CD4-positive, alpha-beta T cell treated with Interleukin-12 subunit alpha and Interleukin-12 subunit beta, for 1 hour (primary cell): ENCODE measurements at regions not wholly inside any gene's neighbourhood (a gene's known extent, or its start where the extent isn't known, plus 50 kb on each side); places are given as distances from the start of the nearest gene placed in this dataset.

Experiments used
- DNase-seq: peaks from one replicate; pipeline ENCODE4 v3.0.0-alpha.2; 2020

DNA sequence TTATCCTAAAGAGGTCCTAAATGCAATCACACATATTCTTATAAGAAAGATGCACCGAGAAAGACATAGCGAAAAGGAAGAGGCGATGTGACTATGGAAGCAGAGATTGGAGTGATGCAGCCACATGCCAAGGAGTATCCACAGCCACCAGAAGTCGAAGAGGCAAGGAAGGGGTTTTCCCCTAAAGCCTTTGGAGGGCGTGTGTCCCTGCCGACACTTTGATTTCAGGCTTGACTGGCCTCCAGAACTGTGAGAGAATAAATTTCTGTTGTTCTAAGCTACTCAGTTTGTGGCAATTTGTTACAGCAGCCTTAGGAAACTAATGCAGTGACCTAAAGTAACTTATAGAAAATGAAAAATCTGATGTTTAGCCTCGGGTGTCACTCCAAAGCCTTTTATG, 179.5 kb upstream of the CITED2 start:
- no peak for DNase-seq

DNA sequence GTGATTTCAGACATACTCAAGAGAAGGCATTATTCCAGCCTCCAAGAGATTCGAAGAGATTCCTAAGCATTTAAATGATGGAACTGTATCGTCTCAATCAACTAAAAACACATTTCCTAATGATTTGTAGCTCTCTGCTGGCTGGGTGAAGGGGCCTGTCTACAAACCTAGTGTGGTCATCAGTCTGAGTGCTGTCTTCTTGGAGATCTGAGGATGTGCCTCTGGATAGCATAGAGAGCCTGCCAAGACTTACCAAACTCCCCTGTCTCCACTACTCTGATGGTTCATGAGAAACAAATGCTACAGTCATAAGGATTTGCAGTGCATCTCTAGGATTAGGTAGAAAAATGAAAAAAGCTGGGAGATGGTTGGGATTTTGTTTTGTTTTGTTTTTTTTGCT, 176.9 kb upstream of the CITED2 start:
- DNase-seq: no peak

DNA sequence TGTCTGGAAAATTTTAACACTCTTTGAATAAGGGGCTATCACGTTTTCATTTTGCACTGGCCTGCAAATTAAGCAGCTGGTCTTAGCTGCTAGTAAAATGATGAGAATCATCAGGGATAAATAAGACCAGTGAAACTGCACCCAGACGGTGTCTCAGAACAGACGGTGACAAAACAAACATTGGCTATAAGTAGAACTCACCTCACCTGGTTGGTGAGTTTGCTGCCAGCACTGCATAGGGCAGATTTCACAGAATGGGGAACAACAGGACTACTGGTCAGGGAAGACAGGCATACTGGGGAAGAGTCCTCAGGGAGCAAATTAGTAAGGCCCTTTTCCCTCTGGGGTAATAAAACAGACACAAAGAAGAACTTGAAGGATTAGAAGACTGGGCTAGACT, 175.9 kb upstream of the CITED2 start:
- no peak for DNase-seq

DNA sequence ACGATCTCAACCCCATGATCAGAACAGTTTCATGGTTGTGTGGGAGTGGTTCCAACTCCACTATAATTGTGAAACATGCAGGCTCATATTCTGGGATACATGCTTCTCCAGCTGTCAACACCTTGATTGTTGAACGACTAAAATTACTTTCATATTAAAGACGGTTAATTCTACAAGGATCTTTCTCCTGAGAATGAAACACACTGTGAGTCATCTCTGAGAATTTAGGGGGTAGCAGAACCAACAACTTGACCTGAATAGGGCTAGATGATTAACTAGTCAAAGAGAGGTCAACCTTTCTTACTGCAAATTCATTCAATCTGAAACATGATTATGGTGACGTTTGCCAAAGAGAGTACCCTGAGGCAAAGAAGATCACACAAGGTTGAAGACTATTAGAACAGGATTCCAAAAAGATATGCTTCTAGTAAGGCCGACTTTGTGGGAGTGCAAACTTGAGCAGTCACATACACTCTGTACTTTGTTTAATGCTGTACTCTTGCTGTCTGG, 175.2 kb upstream of the CITED2 start:
- DNase-seq: no peak

DNA sequence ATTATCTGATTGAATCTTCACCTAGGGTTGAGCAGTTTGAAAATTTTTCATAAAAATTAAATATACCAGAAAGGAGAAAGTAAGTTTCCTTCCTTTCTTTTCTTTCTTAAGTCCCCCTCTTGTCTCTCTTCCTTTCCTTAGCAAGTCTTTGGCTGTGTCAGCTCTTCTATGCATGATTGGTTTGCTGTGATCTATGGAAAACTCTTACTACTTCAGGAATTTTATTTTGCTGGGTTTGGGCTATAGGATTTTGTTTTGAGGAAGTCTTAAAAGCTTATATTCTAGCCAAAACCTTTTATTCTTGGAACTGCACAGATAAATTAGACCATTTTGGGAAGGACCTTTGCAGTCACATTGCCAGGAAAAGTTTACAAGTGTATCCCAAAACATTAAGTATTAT, 173.4 kb upstream of the CITED2 start:
- no peak for DNase-seq

DNA sequence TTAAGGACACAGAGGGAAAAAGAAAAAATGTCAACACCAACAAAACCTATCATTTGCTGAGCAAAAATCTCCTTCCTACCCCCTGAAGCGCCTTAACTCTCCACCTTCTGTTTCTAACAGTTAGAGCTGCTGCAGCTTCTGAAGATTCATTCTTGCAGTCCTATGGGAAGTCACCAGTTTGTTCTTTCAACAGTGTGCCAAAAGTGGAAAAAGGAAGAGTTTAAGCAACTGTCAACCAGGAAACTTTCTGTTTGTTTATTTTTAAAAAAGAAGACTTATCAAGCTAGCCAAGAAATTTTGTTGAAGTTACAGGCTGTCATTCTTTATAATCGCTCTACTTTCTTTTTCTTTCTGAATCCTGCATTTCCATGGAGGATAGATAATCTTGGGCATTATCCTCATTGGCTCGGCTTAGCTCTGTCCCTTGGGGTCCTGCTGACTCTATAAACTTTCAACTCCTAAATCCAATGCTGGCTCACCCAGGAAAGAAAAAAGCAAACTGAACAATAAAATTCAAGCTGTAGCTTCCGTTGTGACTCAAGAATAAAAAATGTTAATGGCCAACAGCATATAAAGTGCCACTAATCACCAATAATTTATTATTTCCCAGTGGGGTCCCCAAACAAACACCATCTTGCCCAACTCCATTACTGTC, 172.8 kb upstream of the CITED2 start:
- DNase-seq: no peak

DNA sequence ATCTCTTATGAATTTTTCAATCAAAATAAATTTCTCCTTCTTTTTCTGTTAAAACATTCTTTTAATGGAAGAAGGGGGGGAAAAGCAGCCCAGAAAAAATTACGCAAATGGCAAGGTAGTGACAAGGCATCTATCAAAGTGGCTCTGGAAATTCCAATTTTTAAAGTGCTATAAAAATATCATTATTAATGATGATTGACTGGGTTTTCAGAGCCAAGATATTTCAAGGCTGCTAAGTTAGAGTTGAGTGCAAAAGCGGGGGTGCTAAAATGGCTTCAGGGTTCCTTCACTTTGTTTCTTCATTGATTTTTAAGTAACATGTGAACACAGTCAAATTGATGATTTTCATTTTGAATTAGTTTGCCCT, 171.6 kb upstream of the CITED2 start:
- DNase-seq: no peak

DNA sequence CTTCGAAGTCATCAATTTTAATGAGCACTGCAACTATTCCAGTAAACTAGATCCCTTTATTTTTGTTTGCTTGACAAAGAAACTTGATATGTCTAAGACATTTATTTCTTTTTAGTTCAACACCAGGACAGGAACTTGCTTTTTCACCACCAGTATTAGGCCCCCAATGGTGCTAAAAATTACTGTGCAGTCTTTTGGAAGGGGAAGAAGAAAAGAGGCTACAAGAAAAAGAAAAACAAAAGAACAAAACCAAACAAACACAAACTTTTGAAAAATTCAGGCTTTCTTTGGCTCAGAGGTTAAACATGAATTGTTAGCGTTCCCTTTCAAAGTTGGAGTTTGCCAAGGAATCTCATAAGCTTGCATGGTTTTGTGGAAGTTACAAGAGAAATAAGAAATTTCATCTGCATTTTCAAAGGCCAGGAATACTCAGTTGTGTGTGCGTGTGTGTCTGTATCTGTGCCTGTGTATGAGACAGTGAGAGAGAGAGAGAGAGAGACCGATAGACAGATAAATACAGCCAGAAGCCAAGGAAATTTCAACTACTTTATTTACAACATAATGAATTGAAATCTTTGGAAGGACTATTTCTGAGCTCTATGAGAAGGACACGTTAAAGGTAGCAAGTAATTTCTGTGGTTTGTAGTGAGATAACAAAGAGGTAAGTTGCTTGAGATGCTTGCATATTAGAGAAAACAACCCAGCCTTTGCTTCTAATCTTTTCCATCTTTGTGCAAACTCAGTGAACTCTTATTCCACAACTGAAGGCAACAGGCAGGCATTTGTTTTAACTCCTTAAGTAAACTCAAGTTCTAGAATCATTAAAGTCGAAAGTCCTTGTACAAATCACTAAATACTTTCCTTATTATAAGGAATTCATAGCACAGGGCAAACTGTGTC, 171.0 kb upstream of the CITED2 start:
- DNase-seq: no peak

DNA sequence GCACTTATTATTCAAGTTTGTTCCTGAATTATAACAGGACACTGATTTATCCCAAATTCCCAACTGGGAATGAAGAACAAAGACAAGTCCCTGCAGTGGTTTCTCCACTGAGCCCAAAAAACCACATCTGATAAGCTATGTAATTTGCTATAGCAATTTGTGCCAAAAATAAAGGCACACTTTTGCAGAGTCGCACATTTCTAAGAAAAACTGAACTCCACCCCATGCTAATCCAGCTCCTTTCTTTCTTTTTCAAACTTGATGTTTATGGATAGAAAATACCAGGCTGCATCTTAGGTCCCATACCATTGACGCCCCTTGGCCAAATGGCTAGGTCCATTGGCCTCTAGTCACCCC, 170.2 kb upstream of the CITED2 start:
- DNase-seq: no peak

DNA sequence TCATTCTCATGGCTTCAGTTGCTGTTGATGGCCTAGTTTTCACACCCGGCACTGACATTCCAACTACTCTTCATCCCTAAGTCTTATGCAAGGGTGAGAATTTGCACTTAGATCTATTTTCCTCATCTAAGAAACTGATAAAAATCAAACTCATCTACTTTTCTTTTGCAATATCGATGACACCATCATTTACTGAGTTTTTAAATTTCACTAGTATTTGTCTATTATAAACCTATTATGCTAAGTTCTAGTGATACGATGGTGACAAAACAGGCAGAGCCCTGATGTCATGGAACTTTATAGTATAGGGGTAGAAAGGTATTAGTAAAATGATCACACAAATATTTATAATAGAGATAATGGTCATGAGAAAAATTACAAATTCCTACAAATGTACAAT, 167.9 kb upstream of the CITED2 start:
- no peak for DNase-seq

DNA sequence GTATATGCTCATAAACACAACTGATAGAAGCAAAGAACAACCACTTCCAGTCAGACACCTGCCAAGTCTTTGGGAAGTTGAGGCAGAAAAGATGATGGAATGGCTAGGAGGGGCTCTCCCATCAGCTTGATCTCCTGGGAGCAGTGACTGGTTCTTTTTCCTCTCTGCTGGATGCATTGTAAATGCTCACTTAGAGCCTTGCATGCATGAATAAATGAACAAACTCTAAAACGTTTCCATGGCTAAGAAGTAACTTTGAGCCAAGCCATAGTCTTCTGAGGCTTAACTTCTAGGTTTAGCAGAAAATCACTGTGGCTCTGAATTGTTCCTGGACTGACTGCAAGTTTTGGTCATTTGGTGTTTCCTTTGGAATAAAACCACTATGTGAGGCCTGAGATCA, 166.4 kb upstream of the CITED2 start:
- DNase-seq: no peak

DNA sequence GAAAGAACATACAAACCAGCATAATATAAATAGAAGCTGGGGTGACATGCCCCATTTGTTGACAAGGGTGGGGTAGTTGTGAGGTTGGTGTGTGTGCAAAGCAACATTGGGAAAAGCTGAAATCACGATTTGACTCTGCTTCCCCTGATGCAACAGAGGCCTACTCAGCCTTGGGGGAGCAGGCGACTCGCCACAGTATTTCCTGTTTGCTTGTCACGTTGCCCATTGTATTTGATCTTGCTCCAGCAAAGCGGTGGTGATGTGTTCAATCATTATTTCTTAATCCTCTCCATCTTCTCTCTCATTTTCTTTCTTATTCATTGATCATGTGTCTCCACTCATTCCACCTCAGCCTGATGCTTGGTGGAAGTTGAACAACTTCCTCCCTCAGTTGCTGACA, 165.8 kb upstream of the CITED2 start:
- DNase-seq: peak; percentile 56

DNA sequence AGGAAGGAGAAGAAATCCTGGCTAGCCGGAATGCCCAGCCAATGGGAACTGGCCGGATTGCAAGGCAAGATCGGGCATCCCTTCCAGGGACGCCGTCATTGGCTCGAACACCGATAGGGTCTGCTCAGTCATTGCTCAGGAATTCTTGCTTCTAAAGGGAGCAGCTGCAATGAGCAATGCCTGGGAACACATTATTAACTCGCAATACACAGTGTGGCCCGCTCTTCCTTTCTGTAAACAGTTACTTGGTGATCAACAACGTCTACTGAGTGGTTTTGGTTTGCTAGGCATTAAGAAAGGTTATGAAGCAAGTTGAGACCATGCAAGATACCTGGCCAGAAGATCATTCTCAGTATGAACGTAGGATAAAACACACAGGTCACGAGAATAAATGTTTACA, 165.4 kb upstream of the CITED2 start:
- DNase-seq: no peak

DNA sequence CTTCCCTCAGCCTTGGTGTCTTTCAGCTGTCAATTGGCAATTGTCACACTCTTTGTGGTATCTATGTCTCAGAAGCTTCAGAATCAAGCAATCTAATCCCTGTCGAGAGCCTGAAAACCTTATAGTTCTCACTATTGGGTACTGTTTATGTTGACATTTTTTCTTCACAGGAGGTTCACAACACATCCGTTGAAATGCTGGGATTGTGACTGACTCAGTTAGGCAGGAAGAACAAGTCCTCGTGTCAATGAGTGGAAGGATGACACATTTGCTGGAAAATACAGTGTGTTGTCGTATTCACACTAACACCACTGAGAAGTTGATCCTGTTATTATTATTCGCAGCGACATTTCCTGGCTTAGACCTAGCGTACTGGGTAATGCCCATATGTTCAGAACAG, 163.9 kb upstream of the CITED2 start:
- DNase-seq: no peak

DNA sequence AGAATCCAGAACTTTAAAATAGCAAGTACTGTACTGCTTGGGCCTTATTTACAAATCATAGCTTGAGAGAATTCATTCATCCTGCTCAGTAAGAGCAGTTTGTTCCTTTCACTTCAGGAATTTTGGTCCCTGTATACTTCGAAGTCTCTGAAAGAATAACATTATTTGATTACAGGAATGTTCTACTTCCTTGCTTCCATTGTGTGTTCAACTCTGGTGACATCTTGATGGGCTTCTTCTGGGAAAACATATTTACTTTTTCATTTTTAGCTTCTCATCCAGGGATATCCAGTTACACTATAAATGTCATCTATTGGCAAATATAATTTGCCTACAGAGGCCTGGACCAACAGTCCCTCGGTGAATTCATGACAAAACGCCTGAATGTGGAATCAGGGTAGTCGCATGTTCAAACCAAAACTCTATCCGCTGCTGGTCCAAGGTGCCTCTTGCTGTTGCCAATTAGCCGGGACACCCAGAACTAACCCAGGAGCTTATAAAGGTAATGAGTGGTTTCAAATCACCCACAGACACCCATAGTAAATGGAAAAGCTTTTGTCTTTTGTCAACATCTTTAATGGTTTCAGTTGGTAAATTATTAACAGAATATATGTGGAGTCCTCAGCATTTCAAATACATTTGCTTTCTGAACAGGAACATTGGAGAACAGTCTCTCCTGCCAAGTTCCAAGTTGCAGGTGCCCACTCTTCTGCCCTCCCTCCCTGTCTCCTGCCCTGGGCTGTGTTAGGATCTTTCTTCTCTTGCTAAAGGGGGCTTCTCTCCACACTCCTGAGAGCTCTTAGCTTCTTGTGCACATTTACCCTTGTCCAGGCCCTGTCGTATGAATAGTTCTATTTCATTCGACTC, 162.5 kb upstream of the CITED2 start:
- no peak for DNase-seq

DNA sequence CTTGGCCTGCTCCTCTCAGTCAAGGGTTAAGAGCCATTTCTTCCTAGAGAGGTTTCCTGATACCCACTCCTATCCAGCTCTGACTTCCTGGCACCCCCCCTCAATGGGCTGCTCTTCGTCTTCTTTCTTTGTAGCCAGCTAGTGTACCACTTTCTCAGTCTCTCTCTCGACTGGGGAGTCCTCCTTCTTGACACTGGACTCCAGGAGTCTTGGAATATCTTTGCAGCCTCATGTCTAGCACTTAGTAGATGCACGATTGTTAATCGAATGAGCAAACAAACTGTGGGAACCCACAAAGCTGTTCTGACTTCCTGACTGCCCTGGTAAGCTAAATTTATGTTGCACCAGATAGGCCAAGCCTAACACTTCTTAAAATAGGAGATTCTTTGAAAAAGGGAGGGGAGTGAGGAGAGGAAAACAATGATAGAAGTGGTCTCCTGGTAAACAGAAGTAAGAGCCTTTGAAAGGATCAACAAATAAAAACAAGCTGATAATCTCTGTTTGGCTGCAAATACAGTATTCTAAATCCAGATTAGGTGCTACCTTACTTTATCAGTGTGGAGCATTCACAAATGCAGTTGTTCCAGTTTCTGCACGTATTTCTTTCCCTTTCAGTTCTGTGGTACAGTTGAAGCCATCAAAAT, 160.1 kb upstream of the CITED2 start:
- DNase-seq: peak; percentile 39

DNA sequence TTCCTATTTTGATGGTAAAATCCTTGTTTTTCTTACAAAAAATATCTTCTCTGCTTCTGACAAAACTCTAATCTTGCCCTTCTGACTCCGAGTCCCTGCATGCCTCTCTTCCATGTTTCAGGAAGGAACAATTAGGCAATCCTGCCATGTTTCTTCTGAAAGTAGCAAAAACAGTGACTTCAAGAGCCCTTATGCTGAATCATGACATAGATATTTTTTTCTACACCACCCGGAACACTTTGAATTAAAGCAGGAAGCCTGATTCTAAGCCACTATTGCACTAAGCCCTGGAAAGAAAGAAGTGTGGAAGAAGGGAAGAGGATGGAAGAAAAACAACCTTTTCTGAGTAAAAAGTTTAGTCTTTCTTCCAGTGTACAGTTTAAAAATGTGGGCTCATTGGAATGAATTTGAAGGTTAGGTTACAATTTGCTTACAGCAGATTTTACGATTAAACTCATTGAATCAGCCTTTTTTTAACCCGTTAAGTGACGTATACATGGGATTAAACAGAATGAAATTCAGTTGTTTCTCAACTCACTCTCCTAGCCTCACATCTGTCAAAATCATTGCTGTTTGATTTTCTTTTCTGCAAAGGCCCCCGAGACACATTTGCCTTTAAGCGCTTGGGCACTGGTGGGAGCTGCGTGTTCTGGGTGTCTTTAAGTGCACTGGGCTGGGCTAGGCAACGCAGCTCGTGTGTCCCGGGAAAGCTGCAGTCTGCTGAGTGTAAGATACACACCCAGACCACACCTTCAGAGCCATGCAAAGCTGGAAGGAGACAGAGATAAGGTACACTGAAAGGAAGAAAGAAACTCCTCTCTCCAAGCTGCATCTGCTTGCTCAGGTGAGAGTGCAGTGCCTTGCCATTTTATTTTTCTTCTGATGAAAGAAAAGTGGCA, 159.4 kb upstream of the CITED2 start:
- DNase-seq: no peak

DNA sequence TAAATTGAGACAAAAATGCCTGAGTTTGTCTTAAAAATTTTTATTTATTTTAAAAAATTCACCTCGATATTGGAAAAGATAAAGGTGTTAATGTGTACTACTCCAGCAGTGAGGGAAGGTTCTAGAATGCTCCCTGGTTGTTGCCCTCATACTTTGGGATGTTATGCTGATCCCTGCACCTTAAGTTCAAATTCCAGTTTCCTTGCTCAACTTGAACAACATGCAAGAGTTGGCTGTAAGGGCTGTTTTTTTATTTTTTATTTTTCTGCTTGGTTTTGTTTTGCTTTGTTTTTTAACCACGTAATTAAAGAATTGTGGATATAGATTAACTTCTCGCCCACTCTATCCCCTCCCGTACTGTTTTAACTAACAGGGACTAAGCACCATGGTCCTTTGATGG, 158.7 kb upstream of the CITED2 start:
- DNase-seq: no peak

DNA sequence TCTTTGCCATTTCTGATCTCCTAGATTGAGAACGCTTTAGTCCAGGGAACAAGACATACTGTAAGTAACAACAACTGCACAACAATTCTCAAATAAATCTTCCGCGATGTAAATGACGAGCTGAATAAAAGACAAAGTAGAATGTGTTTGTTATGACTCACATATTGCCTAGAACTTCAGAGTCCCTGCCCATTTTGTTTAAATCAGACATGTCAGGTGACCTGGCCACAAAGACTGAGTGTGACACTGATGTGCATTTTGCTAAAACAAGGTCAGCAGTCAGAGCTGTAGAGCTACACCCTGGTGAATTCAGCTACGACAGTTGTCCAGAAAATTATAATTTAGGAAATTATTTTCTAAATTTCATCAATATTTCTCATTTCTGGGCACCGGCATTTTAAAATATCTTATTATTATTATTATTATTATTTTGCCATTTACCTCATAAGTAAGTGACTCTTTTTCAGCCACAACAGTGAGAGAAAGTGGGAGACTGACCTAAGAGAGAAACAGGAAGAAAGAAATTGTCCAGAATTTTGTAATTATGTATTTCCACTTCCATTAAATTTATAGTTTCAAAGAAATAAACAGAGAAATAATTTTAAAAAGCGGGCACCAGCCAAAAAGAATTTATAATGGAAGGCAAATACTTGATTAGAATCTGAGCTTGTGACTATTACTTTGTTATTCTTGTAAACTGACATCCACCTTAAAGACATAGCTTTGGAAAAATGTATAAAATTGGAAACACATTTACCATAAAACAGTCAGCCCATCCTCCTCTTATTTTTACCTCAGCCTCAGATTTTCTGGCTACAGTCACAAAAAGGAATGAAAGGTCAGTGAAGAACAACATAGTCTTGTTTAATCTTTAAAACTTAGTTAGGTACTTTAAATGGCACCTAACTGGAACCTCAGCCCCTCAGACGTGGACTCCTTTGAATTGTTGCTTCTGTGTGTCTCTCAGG, 157.0 kb upstream of the CITED2 start:
- peak; percentile 72 for DNase-seq

DNA sequence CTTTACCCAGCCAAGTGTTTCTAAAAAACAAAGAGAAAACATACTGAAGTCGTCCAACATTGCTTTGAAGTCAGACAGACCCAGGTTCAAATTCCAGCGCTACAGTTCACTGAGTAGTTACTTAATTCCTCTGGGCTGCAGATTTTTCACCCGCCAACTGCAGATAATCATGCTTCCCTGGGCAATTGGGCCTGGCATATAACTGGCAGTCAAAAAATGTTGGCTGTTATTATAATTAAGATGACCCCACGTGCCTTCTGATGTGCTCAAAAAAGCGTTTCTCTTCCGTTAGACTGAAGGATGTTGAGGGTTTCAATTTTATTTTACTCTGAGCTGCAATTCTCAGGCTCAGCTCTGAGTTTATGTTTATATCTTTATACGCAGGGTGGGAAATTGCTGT, 156.1 kb upstream of the CITED2 start:
- DNase-seq: no peak

DNA sequence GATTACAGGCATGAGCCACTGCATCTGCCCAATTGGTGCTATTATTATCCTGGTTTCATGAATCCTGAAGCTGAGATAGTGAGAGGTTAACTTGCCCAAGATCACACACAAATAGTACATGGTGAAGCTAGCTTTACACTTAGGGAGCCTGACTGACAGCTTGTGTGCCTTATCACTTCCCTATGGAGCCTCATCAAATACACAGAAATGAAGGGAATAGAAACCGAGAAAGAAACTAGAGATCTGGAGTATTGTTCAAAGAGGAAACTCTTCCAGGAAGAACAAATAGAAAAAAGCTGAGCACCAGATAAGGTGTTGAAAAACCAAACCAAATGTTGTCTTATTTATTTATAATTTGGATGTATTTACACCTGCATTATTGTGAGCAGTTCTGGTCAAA, 155.0 kb upstream of the CITED2 start:
- no peak for DNase-seq
